Umbilical cord (tissue), 1 donor: ENCODE measurements at regions not wholly inside any gene's neighbourhood (a gene's known extent, or its start where the extent isn't known, plus 50 kb on each side); places are given as distances from the start of the nearest gene placed in this dataset.

Experiments
- DNase-seq: peaks from one replicate; pipeline ENCODE4 v3.0.0-alpha.2; 2015; ENCODE audit warnings: low spot score

DNA sequence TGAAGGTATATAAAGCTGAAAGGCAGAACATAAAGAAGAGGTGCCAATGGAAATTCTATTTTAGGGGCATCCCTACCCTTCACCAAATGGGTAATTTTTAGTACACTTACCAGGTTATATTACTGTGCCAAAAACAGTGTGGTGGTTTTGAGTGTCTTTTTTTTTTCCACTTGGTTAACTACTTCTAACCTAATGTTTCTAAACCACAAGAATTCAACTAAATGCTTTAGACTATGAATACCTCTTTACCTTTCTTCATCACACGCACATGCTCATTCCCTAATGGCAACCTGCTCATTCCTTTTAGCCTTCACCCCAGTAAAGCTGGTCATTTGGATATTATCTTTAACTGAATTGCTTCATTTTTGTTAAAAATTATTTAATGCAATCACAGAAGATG lies 215.6 kb downstream of the PIK3R1 start:
- DNase-seq, result no peak

DNA sequence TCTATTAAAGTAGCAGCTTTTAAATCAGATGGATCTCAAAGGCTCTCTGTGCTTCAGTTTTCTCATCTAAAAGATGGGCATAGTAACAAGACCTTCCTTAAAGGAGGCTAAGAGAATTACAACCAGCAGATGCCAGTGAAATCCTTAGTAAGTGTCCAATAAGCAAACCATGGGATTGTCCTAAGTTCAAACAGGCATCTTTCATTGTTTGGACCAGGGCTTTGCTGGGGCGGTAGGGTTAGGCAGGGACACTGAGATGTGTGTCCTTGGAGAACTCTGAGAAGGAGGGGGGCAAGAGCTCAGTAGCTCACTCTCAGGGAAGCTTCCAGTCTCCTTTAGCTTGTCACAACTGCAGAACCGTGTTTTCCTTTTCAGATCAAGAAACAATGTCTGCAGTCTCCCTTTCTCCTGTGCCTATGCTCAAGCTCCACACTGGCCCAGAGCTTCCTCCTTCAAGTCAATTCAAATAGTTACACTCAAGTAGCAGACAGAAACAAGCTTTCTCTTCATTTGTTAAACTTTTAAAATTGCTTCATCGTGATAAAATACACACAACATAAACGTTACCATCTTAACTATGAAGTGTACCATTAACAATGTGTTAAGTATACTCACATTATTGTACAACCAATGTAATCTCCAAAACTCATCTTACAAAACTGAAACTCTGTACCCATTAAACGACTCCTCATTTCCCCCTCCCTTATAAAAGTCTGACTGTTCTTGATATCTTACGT lies 216.2 kb downstream of the PIK3R1 start:
- no peak for DNase-seq

DNA sequence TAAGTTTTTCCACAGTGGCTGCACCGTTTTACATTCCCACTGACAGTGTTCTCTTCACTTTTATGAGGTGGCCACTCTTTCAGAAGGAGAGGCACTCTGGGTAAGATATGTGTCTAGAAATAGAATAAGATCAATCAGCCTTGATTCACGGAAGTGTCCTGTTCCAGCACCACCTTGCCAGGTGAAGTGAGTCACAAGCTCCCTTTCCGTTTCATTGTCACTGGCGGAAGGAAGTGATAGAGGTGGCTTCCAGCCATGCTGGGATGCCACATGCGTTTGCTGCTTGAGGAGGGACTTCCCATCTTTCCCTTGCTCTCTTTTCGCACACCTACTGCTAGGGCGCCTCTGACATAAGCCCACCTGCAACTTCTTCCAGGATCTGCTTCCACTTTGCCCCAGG lies 217.1 kb downstream of the PIK3R1 start:
- DNase-seq, result no peak

DNA sequence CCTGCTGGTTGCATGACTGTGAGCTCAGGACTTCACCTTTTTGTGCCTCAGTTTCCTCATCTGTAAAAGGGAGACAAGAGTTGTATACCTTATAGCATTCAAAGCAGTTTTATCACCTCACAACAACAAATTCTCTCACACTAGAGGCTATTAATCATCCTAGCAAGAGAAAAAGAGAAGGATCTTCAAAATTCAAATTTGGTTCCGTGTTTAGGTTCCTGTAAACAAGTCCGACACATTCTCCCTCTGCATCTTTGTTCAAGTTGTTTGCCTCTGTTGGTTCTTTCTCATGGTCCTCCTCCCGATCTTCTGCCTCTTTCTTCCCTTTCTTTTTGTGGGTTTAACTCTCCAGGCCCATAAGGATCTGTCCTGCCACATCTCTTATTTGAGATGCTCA lies 218.0 kb downstream of the PIK3R1 start:
- DNase-seq, result no peak

DNA sequence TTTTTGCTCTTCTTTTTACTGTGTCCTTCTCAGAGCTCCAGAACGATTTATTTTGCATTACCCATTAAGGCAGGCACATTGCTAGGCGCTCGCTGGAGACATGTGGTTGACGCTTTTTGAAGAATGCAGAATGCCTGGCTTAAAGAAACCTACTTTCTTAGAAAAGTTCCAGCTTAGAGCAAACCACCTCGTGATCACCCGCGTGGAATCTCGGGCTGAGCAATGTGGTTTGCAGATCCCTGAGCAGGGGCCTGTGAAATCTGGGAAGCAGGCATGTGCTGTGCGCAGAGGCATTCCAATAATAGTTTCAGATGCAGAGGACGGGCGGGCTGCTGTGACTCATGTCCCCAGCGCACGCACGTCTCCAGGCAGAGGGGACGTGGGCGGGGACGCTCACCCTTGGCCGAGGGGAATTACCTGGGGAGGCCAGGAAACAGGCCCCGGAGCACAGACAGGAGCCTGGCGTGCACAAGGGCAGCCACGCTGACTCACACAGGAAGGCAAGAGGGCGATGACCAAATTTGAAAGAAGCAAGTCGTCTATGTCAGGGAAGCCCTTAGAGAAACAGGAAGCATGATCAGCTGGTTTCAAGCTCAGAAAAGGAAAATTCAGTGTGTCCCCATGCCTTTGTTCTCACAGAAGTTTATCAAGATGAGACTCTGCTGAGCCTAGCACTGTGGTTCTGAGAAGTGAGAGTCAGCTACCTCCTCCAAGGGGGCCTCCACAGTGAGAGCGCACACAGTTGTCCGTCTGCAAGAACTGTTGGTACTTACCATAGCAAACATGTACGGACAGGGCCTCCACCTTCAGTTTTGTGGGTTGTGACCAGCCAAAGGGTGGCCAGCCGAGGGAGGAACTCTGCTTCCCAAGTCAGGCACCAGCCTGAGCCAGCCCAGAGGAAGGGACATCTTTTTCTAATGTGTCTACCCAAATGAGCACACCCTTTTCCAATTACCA lies 218.6 kb downstream of the PIK3R1 start:
- peak; percentile 88 for DNase-seq

DNA sequence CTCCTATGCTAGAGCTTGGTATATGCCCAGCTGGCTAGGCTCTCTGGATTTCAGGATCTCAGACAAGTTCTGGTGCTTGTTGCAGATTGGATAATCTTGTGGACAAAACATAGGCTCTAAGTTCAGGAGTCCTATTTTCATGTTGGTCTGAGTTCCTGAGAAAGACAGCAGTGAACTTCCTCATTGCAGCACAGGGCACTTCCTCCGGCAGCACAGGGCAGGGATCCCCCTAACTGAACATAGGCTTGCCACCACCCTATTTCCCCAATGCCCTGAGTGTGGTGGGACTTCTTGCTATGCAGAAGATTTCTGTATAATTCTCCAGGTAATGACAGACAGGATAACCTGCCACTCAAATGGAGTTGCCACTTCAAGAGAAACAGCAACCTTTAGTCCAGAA lies 220.1 kb downstream of the PIK3R1 start:
- no peak for DNase-seq

DNA sequence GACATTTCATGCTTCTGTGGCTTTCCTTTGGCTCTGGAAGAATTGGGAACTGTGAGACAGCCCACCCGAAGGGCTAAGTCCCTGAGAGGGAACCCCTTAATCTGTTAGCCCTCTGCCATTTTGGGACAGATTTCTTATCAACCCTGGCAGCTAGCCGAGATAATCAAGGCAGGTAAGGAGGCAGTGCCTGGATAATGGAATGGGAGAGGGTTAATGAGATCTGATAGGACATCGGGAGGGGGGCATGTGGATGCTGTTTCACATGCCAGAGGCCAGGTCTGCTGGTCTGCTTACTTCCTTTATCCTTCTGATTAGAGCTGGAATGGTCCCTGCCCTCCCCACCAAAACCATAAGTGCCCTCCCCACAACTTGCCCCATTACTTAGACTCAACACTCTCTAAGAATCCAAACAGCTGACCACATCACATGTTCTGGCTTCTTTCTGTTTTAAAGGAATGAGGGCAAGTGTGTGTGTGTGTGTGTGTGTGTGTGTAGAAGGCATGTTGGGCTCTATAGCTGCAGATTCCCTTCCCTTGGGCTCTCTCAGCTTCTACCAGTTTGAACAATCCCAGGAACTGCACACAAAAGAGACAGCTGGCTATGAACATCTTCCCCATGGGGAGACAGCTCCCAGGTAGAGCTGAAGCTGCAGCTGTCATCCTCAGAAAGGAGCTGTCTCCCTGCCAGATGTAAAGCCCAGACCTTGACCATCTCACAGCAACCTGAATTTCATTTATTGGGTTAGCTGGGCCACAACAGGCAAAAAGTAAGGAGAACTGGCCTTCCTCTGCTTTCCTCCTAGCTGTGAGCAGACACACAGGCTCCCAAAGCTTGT lies 221.3 kb downstream of the PIK3R1 start:
- DNase-seq, result no peak

DNA sequence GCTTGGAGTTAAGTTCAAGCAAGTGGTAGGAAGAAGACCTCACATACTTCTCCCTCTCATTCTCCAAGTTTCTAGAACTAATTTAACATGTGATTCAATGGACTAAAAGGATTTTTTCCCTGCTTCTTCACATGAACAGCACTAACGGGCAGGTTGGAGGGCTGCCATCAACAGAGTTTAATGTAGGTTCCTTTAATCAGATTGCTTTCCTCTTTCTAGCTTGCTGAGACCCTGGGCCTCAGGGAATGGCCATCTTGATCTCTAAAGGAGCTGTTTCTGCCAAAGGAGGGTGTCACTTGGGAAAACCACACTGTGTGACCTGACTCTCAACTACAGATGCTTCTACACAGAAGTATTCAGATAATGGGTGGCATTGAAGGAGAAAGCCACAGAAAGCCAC lies 223.3 kb downstream of the PIK3R1 start:
- peak; percentile 39 for DNase-seq

DNA sequence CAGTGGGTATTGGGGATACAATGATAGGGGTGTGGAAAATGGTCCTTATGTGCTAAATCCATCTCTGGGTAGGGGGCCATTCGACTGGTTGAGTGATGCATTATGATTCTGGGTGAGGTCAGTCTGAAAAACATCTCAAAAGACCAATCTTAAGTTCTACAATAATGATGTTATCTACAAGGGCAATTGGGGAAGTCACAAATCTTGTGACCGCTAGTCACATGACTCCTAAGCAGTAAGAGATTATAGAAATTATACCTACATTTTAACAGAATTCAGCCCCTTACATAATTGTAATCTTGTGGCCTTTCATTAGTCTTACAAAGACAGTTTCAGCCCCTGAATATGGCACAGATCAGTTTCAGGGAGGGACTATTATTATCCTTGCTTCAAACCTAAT lies 224.7 kb downstream of the PIK3R1 start:
- DNase-seq, result no peak

DNA sequence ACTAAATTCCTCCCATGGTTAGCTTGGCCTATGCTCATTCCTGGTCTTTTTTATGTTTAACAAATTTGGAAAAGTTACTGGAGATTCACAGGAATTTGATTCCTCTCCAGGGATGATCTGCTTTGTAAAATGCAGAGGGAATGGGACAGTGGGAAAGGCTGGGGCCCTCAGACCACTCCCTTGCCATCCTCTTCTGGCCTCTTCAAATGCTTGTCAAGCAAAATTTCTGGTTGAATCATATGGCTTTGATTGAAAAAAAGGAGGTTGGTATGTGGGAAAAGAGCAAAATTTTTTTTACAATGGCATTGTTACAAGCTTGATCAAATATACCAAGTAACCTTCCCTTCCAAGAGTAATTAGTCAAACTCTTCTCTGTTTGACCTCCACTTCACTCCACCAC lies 225.1 kb downstream of the PIK3R1 start:
- no peak for DNase-seq

DNA sequence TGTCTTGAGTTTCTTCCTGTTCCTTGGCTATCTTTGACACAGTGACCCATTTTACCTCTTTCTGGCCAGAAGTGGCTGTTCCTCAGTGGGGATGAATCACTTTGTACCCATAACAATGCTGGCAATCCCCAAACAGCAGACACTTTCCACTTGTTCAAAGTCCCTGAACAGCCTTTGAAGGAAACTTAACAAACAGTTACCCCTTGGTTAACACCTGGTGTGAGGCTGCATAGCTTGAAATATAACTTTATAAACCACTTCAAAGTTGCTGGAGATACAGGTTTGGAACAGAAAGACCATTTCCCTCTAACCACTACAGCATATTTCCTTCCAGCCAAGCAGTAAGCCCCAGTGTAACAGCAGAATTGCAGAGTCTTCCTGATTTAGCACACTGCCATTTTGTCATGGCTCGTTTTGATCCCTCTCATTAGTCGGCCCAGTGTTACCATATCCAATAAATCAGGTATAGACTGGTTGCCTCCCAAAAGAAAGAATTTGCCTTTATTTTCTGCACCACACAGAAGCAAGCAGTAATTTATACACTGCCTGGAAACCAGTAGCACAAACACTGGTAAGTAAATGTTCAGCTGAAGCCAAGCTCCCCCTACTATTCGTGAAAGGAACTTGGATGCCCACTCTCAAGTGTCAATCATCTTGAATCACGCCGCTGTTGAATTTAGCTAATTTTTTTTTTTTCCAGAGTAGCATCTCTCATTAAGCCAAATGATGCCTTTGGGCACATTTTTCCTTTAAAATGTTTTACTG lies 225.9 kb downstream of the PIK3R1 start:
- DNase-seq, result no peak

DNA sequence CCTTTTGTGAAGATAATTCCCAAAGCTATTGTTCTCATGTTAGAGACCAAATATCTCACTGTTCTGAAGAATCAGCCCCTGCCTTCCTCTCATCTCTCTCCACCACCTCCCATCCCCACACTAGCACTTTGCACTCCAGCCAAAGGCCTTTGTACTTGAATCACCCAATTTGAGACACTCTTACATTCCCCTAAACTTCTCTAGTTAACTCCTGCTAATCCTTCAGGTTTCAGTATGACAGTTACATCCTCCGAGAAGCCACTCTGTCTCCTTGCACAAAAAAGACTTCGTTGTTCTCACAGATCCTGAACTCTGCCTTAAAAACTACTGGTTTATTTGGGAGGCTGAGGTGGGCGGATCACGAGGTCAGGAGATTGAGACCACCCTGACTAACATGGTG lies 227.5 kb downstream of the PIK3R1 start:
- no peak for DNase-seq

DNA sequence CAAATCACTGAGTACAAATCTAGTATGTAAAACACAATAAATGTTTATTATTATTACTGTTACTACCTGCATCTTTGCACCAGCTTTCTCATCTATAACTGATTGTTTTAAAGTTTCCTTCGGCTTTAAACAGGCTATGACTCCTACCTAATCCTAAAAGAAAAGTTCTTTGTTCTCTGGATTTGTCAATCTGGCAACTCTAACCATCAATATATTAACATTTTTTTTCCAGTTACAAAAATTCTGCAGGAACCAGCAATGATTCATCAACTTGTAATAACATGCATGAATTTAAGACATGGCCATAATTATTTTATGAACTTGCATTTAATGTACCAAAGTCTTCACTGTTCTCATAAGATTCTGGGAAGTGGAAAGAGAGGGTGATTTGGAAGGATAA lies 228.5 kb downstream of the PIK3R1 start:
- DNase-seq, result no peak

DNA sequence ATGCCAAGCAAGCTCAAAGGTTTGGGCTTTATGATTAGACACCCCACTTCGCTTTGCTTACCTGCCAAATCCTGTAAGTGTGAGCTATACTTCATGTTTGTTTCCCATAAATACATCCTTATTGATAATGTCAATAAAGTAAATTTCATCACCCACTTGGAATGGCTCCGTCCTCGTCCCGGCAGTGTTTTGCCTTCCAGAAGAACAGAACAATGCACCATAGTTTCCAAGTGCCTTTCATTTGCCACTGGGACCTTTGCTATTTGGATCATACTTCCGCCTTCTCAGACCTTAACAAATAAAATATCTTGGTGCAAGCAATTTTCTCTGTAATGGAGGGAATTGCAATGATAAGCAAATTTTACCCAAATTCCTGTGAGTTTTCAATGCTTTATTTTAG lies 229.3 kb downstream of the PIK3R1 start:
- no peak for DNase-seq

DNA sequence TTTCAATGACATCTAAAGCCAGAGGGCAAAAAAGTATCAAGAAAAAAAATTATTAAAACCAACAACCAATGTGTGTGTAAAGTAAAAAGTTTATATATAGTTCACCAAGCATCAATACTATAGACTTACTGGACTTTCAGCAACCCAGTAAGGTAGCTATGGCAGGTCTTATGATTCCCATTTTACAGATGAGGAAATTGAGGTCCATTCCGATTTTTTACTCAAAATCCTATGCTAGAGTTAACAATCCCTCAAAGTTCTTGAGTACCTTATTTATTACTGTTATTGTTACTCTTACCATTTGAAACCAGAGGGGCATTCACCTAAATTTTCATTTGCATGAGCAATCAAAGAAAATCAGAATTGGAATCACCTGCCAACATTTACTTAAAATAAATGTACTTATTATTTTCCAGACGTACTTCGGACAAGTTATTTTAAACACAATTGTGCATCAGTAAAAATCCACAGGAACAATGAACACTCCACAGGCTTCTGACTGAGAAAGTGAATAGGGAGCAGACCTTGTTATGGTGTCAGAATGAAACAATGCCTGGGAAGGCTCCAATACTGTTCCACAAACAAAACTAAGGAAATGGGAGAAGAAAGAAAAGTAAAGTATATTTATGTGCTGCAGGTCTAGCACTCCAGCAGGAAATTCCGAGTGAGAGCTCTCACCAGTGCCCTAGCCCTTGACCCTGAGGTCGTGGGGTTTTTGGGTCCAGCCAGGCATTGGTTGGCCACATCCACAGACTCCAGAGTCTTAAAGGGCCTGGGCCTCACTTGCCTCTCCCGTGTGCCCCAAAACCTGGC lies 229.9 kb downstream of the PIK3R1 start:
- no peak for DNase-seq

DNA sequence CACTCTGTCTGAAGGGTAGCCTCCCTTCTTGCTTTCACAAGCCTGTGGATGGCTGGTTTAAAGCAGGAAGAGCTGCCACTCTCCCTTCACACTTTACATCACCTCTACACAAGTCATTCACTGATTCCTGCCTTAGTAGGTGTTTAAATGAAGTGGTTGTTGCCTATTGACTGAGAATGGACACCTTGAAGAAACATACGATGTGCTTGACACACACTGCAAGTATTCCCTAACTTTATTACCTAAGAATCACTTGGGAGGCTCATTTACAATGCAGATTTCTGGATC lies 230.5 kb downstream of the PIK3R1 start:
- DNase-seq, result no peak

DNA sequence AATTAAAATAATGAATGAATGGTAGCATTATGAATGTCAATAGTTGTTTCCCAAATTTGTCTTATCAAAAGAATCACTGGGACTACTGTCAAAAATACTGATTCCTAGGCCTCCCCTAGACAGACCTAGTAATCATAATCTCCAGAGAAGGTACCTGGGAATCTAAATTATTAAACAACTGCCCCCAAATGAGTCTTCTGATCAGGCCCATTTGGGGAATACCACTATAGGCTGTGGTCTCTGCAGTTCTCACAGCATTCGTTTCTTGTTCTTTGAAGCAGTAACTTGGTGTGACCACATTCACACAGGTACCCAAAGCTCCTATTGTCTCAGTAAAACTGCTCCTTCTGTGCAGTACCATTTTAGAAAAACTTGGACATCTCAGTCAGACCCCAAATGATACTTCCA lies 230.9 kb downstream of the PIK3R1 start:
- DNase-seq, result no peak

DNA sequence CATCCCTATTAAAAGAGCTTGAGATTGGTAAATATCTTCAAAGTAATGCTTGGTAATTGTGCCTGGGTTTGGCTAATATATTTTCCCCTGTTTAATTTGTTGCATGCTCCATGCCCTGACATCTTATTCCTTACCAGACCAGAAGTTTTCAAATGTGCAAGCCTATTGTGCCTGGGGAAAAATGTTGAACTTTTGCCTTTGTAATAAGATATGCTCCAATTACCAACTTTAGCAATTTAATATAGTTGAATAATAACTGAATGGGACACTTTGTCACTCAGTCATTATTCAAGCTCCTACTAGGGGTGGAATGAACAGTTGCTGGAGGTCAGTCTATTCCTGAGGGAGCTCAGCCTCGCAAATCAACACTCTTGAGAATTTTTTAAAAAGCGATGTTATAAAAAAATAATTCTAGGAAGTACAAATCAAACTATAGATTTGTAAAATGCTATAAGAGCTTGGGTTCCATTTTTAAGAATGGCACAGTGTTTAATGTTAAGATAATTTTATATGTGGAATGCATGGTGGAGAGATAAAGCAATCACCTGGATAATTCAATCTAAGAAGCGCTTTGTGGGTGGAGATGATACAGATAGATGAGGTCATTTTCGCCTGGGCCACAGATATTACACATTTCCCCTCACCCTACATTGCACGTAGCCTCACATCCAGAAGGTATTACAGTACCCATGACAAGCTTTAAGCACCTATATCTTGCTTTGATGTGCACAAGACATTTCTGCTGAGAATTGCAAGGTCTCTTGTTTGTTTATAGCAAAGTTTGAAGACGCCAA lies 231.8 kb downstream of the PIK3R1 start:
- DNase-seq, result no peak

DNA sequence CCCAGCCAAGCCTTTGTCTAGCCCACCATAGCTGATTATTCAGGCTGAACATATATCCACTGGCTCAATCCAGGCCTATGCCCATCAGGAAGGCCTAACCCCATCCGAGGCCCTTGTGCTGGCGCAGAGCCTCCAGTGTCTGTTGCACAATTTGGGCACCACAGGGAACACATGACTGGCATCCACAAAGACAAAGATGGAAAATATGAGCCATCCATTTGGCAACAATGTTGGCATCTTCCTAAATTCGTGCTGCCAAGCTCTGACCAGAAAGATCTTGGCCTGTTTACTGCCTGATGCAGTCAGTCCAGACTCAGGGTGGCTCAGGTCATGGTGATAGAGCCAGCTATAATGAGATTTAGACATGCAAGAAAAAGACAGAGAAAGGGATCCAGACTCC lies 233.8 kb downstream of the PIK3R1 start:
- no peak for DNase-seq
